H1 (cell line): ENCODE measurements at regions not wholly inside any gene's neighbourhood (a gene's known extent, or its start where the extent isn't known, plus 50 kb on each side); places are given as distances from the start of the nearest gene placed in this dataset.

Experiments used
- CTCF ChIA-PET: fragments of 300-600 bp; sonication (Branson Sonifier 250); formaldehyde crosslinking; loops from one replicate; lab custom pipeline; 2021; ENCODE audit not compliant: partially characterized antibody; lab: Charles Lee
- POLR2A ChIA-PET: fragments of 300-600 bp; sonication (Branson Sonifier 250); formaldehyde crosslinking; loops from one replicate; lab custom pipeline; 2021; ENCODE audit warnings: inconsistent platforms; ENCODE audit not compliant: partially characterized antibody; lab: Charles Lee
- DNase-seq, 2 experiments: peaks; one replicate each; pipeline versions ENCODE4 v3.0.0 to v3.0.0-alpha.2; 2010 to 2022; ENCODE audit warnings: low spot score in 2 of 2, low read depth in 1 of 2, mixed read lengths in 1 of 2
- FAIRE-seq: peaks from 2 replicates; lab custom pipeline; 2011; peaks lifted over from hg19 to GRCh38; lab: Jason Lieb, UNC
- H2AFZ ChIP-seq: 2 replicates; pipeline ENCODE4 v1.8.1; 2012; ENCODE audit warnings: low read length, inconsistent platforms
- H2AK5ac ChIP-seq: 2 replicates; pipeline ENCODE4 v1.6.1; 2013; ENCODE audit warnings: low read depth, low read length
- H2BK120ac ChIP-seq: replicated peaks from 2 replicates; pipeline ENCODE3; 2013; ENCODE audit warnings: low read depth, low read length, inconsistent platforms
- H2BK12ac ChIP-seq: 2 replicates; pipeline ENCODE4 v1.6.1; 2013; ENCODE audit warnings: low read depth, low read length
- H2BK15ac ChIP-seq: 2 replicates; pipeline ENCODE4 v1.6.1; 2013; ENCODE audit warnings: low read length
- H2BK20ac ChIP-seq: 2 replicates; pipeline ENCODE4 v1.6.1; 2013; ENCODE audit warnings: low read length
- H2BK5ac ChIP-seq: 2 replicates; pipeline ENCODE4 v1.6.1; 2013; ENCODE audit warnings: low read depth, low read length
- H3K14ac ChIP-seq: 2 replicates; pipeline ENCODE4 v1.6.1; 2013; ENCODE audit warnings: inconsistent platforms; ENCODE audit not compliant: insufficient read length
- H3K18ac ChIP-seq: 2 replicates; pipeline ENCODE4 v1.6.1; 2013; ENCODE audit warnings: low read length; ENCODE audit errors: extremely low read depth
- H3K23ac ChIP-seq: 2 replicates; pipeline ENCODE4 v1.6.1; 2013; ENCODE audit warnings: inconsistent platforms; ENCODE audit not compliant: insufficient read length
- H3K23me2 ChIP-seq: 2 replicates; pipeline ENCODE4 v1.6.1; 2013; ENCODE audit warnings: low read depth, low read length
- H3K27ac ChIP-seq: 2 replicates; pipeline ENCODE4 v1.6.1; 2011; ENCODE audit warnings: low read depth, low read length, inconsistent platforms
- H3K27me3 ChIP-seq, 4 experiments: replicated peaks in 1 of 4; 1 replicate in 1 of 4; 2 replicates in 3 of 4; pipeline versions ENCODE4 v1.6.1 to v1.8.1; 2011 to 2013; ENCODE audit warnings: low read length in 3 of 4, mild to moderate bottlenecking in 3 of 4, inconsistent platforms in 2 of 4, mixed read lengths in 2 of 4, moderate library complexity in 1 of 4; ENCODE audit not compliant: control insufficient read depth in 3 of 4, insufficient read depth in 3 of 4; ENCODE audit errors: extremely low read depth in 1 of 4
- H3K36me3 ChIP-seq, 4 experiments: 2 replicates each; pipeline versions ENCODE4 v1.6.1 to v1.8.1; 2011 to 2013; ENCODE audit warnings: mild to moderate bottlenecking in 4 of 4, low read length in 3 of 4, moderate library complexity in 2 of 4, control low read depth in 1 of 4, inconsistent platforms in 1 of 4; ENCODE audit not compliant: insufficient read depth in 4 of 4, control insufficient read depth in 2 of 4
- H3K4ac ChIP-seq: replicated peaks from 2 replicates; pipeline ENCODE3; 2013; ENCODE audit warnings: low read length, low read depth, mixed read lengths, inconsistent platforms; ENCODE audit not compliant: insufficient read length
- H3K4me1 ChIP-seq, 4 experiments: replicated peaks in 1 of 4; 1 replicate in 1 of 4; 2 replicates in 3 of 4; pipeline versions ENCODE4 v1.6.1 to v1.8.1; 2011 to 2013; ENCODE audit warnings: low read length in 3 of 4, inconsistent platforms in 2 of 4, mixed read lengths in 1 of 4; ENCODE audit not compliant: insufficient read depth in 4 of 4, control insufficient read depth in 3 of 4
- H3K4me2 ChIP-seq, 2 experiments: 2 replicates each; pipeline versions ENCODE4 v1.6.1 to v1.8.1; 2011 to 2013; ENCODE audit warnings: low read depth in 2 of 2, low read length in 2 of 2, control low read depth in 1 of 2, inconsistent platforms in 1 of 2, mild to moderate bottlenecking in 1 of 2; ENCODE audit not compliant: insufficient read depth in 1 of 2
- H3K4me3 ChIP-seq, 4 experiments: fragments of 200-600, 300-600 bp in 1 of 4; sonication (generic), shearing (Covaris generic), sonication (Bioruptor Twin) in 1 of 4; 2 replicates each; pipeline versions ENCODE4 v1.5.1 to v1.8.1; 2011 to 2016; ENCODE audit warnings: low read length in 4 of 4, low read depth in 3 of 4, control low read depth in 2 of 4, inconsistent platforms in 2 of 4, mild to moderate bottlenecking in 2 of 4, mixed read lengths in 1 of 4, moderate library complexity in 1 of 4; ENCODE audit not compliant: insufficient read depth in 2 of 4; ENCODE audit errors: extremely low read depth in 1 of 4
- H3K56ac ChIP-seq: replicated peaks from 2 replicates; pipeline ENCODE3; 2013; ENCODE audit warnings: low read depth, mild to moderate bottlenecking, mixed read lengths, low read length, inconsistent platforms; ENCODE audit not compliant: insufficient read length
- H3K79me1 ChIP-seq: 2 replicates; pipeline ENCODE4 v1.6.1; 2013; ENCODE audit warnings: low read depth, low read length, control low read depth
- H3K79me2 ChIP-seq, 2 experiments: 2 replicates each; pipeline versions ENCODE4 v1.6.1 to v1.8.1; 2012 to 2013; ENCODE audit warnings: low read length in 2 of 2, mild to moderate bottlenecking in 2 of 2, inconsistent platforms in 1 of 2; ENCODE audit not compliant: insufficient read depth in 2 of 2, control insufficient read depth in 1 of 2
- H3K9ac ChIP-seq, 4 experiments: replicated peaks in 1 of 4; 1 replicate in 1 of 4; 2 replicates in 3 of 4; pipeline versions ENCODE4 v1.6.1 to v1.8.1; 2011 to 2013; ENCODE audit warnings: low read depth in 3 of 4, low read length in 3 of 4, control low read depth in 2 of 4, mild to moderate bottlenecking in 2 of 4, moderate library complexity in 2 of 4, inconsistent platforms in 1 of 4; ENCODE audit errors: extremely low read depth in 1 of 4
- H3K9me3 ChIP-seq, 2 experiments: 2 replicates each; pipeline versions ENCODE4 v1.6.1 to v1.8.1; 2012 to 2013; ENCODE audit warnings: mild to moderate bottlenecking in 2 of 2, moderate library complexity in 2 of 2, control low read depth in 1 of 2, inconsistent platforms in 1 of 2, low read depth in 1 of 2, low read length in 1 of 2, mixed read lengths in 1 of 2; ENCODE audit not compliant: insufficient read depth in 2 of 2
- H4K20me1 ChIP-seq, 2 experiments: replicated peaks in 1 of 2; 2 replicates each; pipeline versions ENCODE3 to v1.8.1; 2011 to 2013; ENCODE audit warnings: inconsistent platforms in 2 of 2, low read length in 2 of 2, mild to moderate bottlenecking in 1 of 2; ENCODE audit not compliant: insufficient read depth in 2 of 2, control insufficient read depth in 1 of 2
- H4K5ac ChIP-seq: 2 replicates; pipeline ENCODE4 v1.6.1; 2013; ENCODE audit warnings: low read length, low read depth, mixed read lengths, inconsistent platforms; ENCODE audit not compliant: insufficient read length
- H4K8ac ChIP-seq: 2 replicates; pipeline ENCODE4 v1.8.0; 2013; ENCODE audit warnings: mild to moderate bottlenecking, moderate library complexity, low read length, inconsistent platforms; ENCODE audit not compliant: insufficient read depth; ENCODE audit errors: extremely low read depth
- H4K91ac ChIP-seq: replicated peaks from 2 replicates; pipeline ENCODE3; 2013; ENCODE audit warnings: low read length, mixed read lengths, inconsistent platforms; ENCODE audit not compliant: insufficient read length
- BACH1 ChIP-seq: IDR thresholded peaks from 2 replicates; pipeline ENCODE4 v1.6.1; 2012; ENCODE audit warnings: low read length, improper control_type of control experiment
- CEBPB ChIP-seq: IDR thresholded peaks from 2 replicates; pipeline ENCODE4 v1.6.1; 2012; ENCODE audit warnings: low read depth, low read length
- FOSL1 ChIP-seq: IDR thresholded peaks from 2 replicates; pipeline ENCODE4 v1.6.1; 2011; ENCODE audit warnings: mild to moderate bottlenecking, low read depth, low read length, moderate library complexity; ENCODE audit not compliant: insufficient read depth
- JUND ChIP-seq: IDR thresholded peaks from 2 replicates; pipeline ENCODE4 v1.6.1; 2011; ENCODE audit warnings: mild to moderate bottlenecking, improper control_type of control experiment, low read length
- KDM5A ChIP-seq: fragments of 200-600 bp; IDR thresholded peaks from 2 replicates; pipeline ENCODE4 v1.7.1; 2012; ENCODE audit warnings: mild to moderate bottlenecking, low read length, inconsistent platforms, mixed read lengths
- NRF1 ChIP-seq: IDR thresholded peaks from 2 replicates; pipeline ENCODE4 v1.6.1; 2011; ENCODE audit warnings: mild to moderate bottlenecking, low read depth, low read length, improper control_type of control experiment
- POLR2A ChIP-seq, 2 experiments: IDR thresholded peaks; 1 replicate in 1 of 2; 2 replicates in 1 of 2; pipeline ENCODE4 v1.6.1; 2011; ENCODE audit warnings: low read depth in 2 of 2, low read length in 2 of 2, mild to moderate bottlenecking in 2 of 2; ENCODE audit errors: control extremely low read depth in 1 of 2
- POU5F1 ChIP-seq: IDR thresholded peaks from 2 replicates; pipeline ENCODE4 v1.6.1; 2011; ENCODE audit warnings: low read depth, mild to moderate bottlenecking, low read length, moderate library complexity
- RXRA ChIP-seq: IDR thresholded peaks from 2 replicates; pipeline ENCODE4 v1.6.1; 2011; ENCODE audit warnings: low read depth, mild to moderate bottlenecking, low read length, moderate library complexity; ENCODE audit not compliant: insufficient read depth
- SIRT6 ChIP-seq: IDR thresholded peaks from one replicate; pipeline ENCODE4 v1.7.1; 2012; ENCODE audit warnings: low read length, inconsistent platforms
- SP4 ChIP-seq: IDR thresholded peaks from 2 replicates; pipeline ENCODE4 v1.6.1; 2012; ENCODE audit warnings: low read length, inconsistent platforms
- SUZ12 ChIP-seq: fragments of 200-600 bp; sonication (generic); IDR thresholded peaks from 2 replicates; pipeline ENCODE4 v1.6.1; 2012; ENCODE audit warnings: mild to moderate bottlenecking, inconsistent platforms, low read length, moderate library complexity, mixed read lengths
- USF2 ChIP-seq: IDR thresholded peaks from 2 replicates; pipeline ENCODE4 v1.6.1; 2011; ENCODE audit warnings: low read length, improper control_type of control experiment
- WGBS, 2 experiments: shearing (Covaris generic) in 1 of 2; methylation state at CpG; one replicate each; pipeline versions ENCODE4 v1.1.6 to v1.1.7; 2013 to 2015; ENCODE audit warnings: low lambda C conversion rate in 2 of 2, mixed read lengths in 2 of 2, inconsistent platforms in 1 of 2, low coverage in 1 of 2, missing lambda C conversion rate in 1 of 2; ENCODE audit not compliant: insufficient replicate concordance in 2 of 2, insufficient coverage in 1 of 2, insufficient read length in 1 of 2; ENCODE audit errors: extremely low coverage in 1 of 2, missing lambda C conversion rate in 1 of 2; 5-methylcytosine and 5-hydroxymethylcytosine counted together

DNA sequence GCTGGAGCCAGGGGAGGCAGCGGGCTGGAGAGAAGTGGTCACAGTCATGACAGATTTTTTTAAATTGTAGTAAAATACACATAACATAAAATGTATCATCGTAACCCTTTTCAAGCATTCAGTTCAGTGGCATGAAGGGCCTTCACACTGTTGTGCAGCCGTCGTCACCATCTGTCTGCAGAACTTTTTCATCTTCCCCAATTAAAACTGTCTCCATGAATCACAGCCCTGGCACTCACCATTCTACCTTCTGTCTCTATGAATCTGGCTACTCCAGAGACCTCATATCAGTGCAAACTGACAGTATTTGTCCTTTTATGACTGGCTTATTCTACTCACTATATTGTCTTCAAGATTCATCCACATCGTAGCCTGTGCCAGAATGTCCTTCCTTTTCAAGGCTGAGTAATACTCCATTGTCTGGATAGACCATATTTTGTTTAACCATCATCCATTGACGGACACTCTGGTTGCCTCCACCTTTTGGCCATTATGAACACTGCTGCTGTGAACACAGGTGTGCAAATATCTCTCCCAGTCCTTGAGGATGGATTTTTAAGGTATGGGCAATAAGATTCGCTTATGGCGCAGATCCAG is 91.5 kb upstream of the NCOR2 start:
- DNase-seq (no peak), FAIRE-seq (no peak)
- ChIA-PET POLR2A (interaction anchor here (1.0 kb wide), 1 partner anchor 11 kb away, joined by 3 read pairs; no protein-coding TSS in a partner anchor), CTCF (no interaction called here)
- Histone ChIP-seq H3K9ac (no peak overlapping the region), H4K20me1 (no peaks in the 10 kb centered on the region), H3K4me1 (peaks cover 4 to 18% (median 6%) of the 10 kb centered on the region in 4 experiments), H3K4ac (no peak overlapping the region), H3K23me2 (no peaks in the 10 kb centered on the region), H2BK5ac (no peak overlapping the region), H3K56ac (no peak overlapping the region), H3K4me2 (no peak overlapping the region), H4K5ac (no peak overlapping the region), H3K36me3 (no peaks in the 10 kb centered on the region), H2BK120ac (no peak overlapping the region), H3K27me3 (no peaks in the 10 kb centered on the region), H2AK5ac (no peak overlapping the region), H3K4me3 (no peak overlapping the region), H3K9me3 (no peaks in the 10 kb centered on the region), H3K79me1 (no peaks in the 10 kb centered on the region), H2BK15ac (no peak overlapping the region), H3K18ac (no peak overlapping the region), H2BK20ac (no peak overlapping the region), H2BK12ac (peak overlapping the region; percentile 21; the same call in 1 of the 2 replicates), H3K27ac (no peak overlapping the region), H4K91ac (no peak overlapping the region), H3K79me2 (no peaks in the 10 kb centered on the region), H2AFZ (no peak overlapping the region), H4K8ac (no peak overlapping the region), H3K23ac (no peak overlapping the region), H3K14ac (no peak overlapping the region)
- TF ChIP-seq RXRA, result no peak
- TF ChIP-seq SUZ12, result no peak
- no peak for TF ChIP-seq NRF1
- no peak for TF ChIP-seq CEBPB
- no peak for TF ChIP-seq KDM5A
- no peak for TF ChIP-seq POLR2A (IDR thresholded peaks at IDR 0.05; ENCODE audit: control extremely low read depth in 1 of 2, low read depth in 2 of 2, low read length in 2 of 2)
- TF ChIP-seq SP4, result no peak
- TF ChIP-seq USF2, result no peak
- no peak for TF ChIP-seq BACH1
- no peak for TF ChIP-seq SIRT6
- no peak for TF ChIP-seq POU5F1
- no peak for TF ChIP-seq JUND
- no peak for TF ChIP-seq FOSL1
- 90% methylated on average over 8 of the region's 8 CpGs; no CpG with 5 or more reads in 1 of the 2 experiments for WGBS, 2 experiments
